Stomach (tissue), 4 donors: ENCODE measurements at regions not wholly inside any gene's neighbourhood (a gene's known extent, or its start where the extent isn't known, plus 50 kb on each side); places are given as distances from the start of the nearest gene placed in this dataset.

Source experiments
- CTCF ChIP-seq, 7 experiments: fragments of 450-650 bp in 4 of 7; fragments of 200-600 bp in 3 of 7; sonication (generic) in 3 of 7; IDR thresholded peaks; one replicate each; pipeline ENCODE4 v1.5.1; 2016 to 2019; ENCODE audit warnings: antibody characterized with exemption in 7 of 7, control low read depth in 2 of 7, mild to moderate bottlenecking in 1 of 7
- EP300 ChIP-seq: sonication (generic); formaldehyde crosslinking; IDR thresholded peaks from one replicate; pipeline ENCODE4 v1.6.1; 2017; ENCODE audit warnings: antibody characterized with exemption
- POLR2A ChIP-seq, 4 donors: fragments of 450-650 bp; IDR thresholded peaks; one replicate each; pipeline ENCODE4 v1.6.1; 2016; ENCODE audit warnings: antibody characterized with exemption in 4 of 4, control low read depth in 2 of 4, mild to moderate bottlenecking in 1 of 4, moderate library complexity in 1 of 4

GRCh38 chr2:4152051-4152450, 448.7 kb downstream of the DCDC2C start:
- TF ChIP-seq CTCF (IDR thresholded peaks at IDR 0.05) (no peak), EP300 (no peak), POLR2A (IDR thresholded peaks at IDR 0.05) (no peak)
